IMR-90 (cell line): ENCODE measurements at regions not wholly inside any gene's neighbourhood (a gene's known extent, or its start where the extent isn't known, plus 50 kb on each side); places are given as distances from the start of the nearest gene placed in this dataset.

ENCODE experiments used
- ATAC-seq: fragments of 200-7000 bp; cut with Tn5 transposase; 2 replicates; pipeline ENCODE4 v1.9.1; 2020; ENCODE audit warnings: low read depth, mild to moderate bottlenecking, moderate library complexity
- BruUV-seq: library from RNA; stranded (reverse); fragments of 400-500 nt; replicated peaks from 2 replicates; lab custom pipeline; 2021; lab: Mats Ljungman, UMichigan
- CTCF ChIA-PET: fragments of 300-600 bp; formaldehyde crosslinking; extraction: SDS; loops from one replicate; lab custom pipeline; 2021; ENCODE audit warnings: antibody characterized with exemption; lab: Yijun Ruan, JAX
- POLR2A ChIA-PET: fragments of 300-600 bp; sonication (Branson Sonifier 250); formaldehyde crosslinking; loops from one replicate; lab custom pipeline; 2022; ENCODE audit warnings: antibody characterized with exemption; ENCODE audit not compliant: unreplicated experiment; lab: Charles Lee
- DNase-seq: peaks from one replicate; pipeline ENCODE4 v3.0.0; 2013
- H2AFZ ChIP-seq: replicated peaks from 2 replicates; pipeline ENCODE3; 2013; ENCODE audit warnings: low read length, mild to moderate bottlenecking; ENCODE audit not compliant: poor library complexity
- H2AK5ac ChIP-seq: 2 replicates; pipeline ENCODE4 v1.6.1; 2013; ENCODE audit warnings: low read depth, low read length, inconsistent platforms
- H2AK9ac ChIP-seq: replicated peaks from 2 replicates; pipeline ENCODE3; 2013; ENCODE audit warnings: mild to moderate bottlenecking, low read depth, low read length, moderate library complexity; ENCODE audit not compliant: poor library complexity
- H2BK120ac ChIP-seq: 2 replicates; pipeline ENCODE4 v1.6.1; 2013; ENCODE audit warnings: low read depth, low read length, inconsistent platforms
- H2BK15ac ChIP-seq: 3 replicates; pipeline ENCODE4 v1.6.1; 2013; ENCODE audit warnings: low read depth, low read length, inconsistent platforms
- H2BK20ac ChIP-seq: 2 replicates; pipeline ENCODE4 v1.6.1; 2013; ENCODE audit warnings: low read depth, mild to moderate bottlenecking, inconsistent platforms, low read length, moderate library complexity
- H2BK5ac ChIP-seq: 2 replicates; pipeline ENCODE4 v1.6.1; 2013; ENCODE audit warnings: mild to moderate bottlenecking, low read depth, low read length, inconsistent platforms; ENCODE audit not compliant: poor library complexity, severe bottlenecking
- H3K14ac ChIP-seq: replicated peaks from 2 replicates; pipeline ENCODE4 v1.6.1; 2013; ENCODE audit warnings: low read depth, low read length, inconsistent platforms
- H3K18ac ChIP-seq: 2 replicates; pipeline ENCODE4 v1.6.1; 2013; ENCODE audit warnings: low read depth, low read length, control low read depth
- H3K23ac ChIP-seq: 2 replicates; pipeline ENCODE4 v1.6.1; 2013; ENCODE audit warnings: low read depth, low read length, inconsistent platforms
- H3K27ac ChIP-seq: 2 replicates; pipeline ENCODE4 v1.5.1; 2013; ENCODE audit warnings: mild to moderate bottlenecking, control low read depth, low read length; ENCODE audit not compliant: insufficient read depth
- H3K27me3 ChIP-seq: 2 replicates; pipeline ENCODE4 v1.6.1; 2013; ENCODE audit warnings: low read length; ENCODE audit not compliant: control insufficient read depth, insufficient read depth
- H3K36me3 ChIP-seq: 2 replicates; pipeline ENCODE4 v1.6.1; 2013; ENCODE audit warnings: low read length, mixed read lengths; ENCODE audit not compliant: control insufficient read depth, insufficient read depth
- H3K4ac ChIP-seq: 2 replicates; pipeline ENCODE4 v1.6.1; 2013; ENCODE audit warnings: low read depth, low read length, inconsistent platforms
- H3K4me1 ChIP-seq: 2 replicates; pipeline ENCODE4 v1.6.1; 2013; ENCODE audit warnings: low read length, mixed read lengths; ENCODE audit not compliant: control insufficient read depth, insufficient read depth
- H3K4me2 ChIP-seq: 2 replicates; pipeline ENCODE4 v1.6.1; 2013; ENCODE audit warnings: low read depth, mild to moderate bottlenecking, control low read depth, low read length, moderate library complexity
- H3K4me3 ChIP-seq: 2 replicates; pipeline ENCODE4 v1.5.1; 2013; ENCODE audit warnings: low read depth, mild to moderate bottlenecking, control low read depth, low read length, moderate library complexity; ENCODE audit not compliant: insufficient read depth
- H3K56ac ChIP-seq: 2 replicates; pipeline ENCODE4 v1.6.1; 2013; ENCODE audit warnings: low read length, inconsistent platforms; ENCODE audit not compliant: insufficient read depth; ENCODE audit errors: extremely low read depth
- H3K79me1 ChIP-seq, 2 experiments: 2 replicates each; pipeline ENCODE4 v1.6.1; 2013; ENCODE audit warnings: low read length in 2 of 2, inconsistent platforms in 1 of 2, low read depth in 1 of 2
- H3K9ac ChIP-seq: 2 replicates; pipeline ENCODE4 v1.6.1; 2013; ENCODE audit warnings: low read depth, low read length, control low read depth
- H3K9me1 ChIP-seq: 2 replicates; pipeline ENCODE4 v1.6.1; 2013; ENCODE audit warnings: low read length, inconsistent platforms; ENCODE audit not compliant: insufficient read depth
- H3K9me3 ChIP-seq: 2 replicates; pipeline ENCODE4 v1.6.1; 2013; ENCODE audit warnings: low read length; ENCODE audit not compliant: control insufficient read depth, insufficient read depth
- H4K20me1 ChIP-seq: 2 replicates; pipeline ENCODE4 v1.6.1; 2013; ENCODE audit warnings: low read length, inconsistent platforms; ENCODE audit not compliant: insufficient read depth
- H4K5ac ChIP-seq: 2 replicates; pipeline ENCODE4 v1.6.1; 2013; ENCODE audit warnings: mild to moderate bottlenecking, low read depth, low read length, control low read depth
- H4K8ac ChIP-seq, 2 experiments: 2 replicates each; pipeline ENCODE4 v1.6.1; 2013; ENCODE audit warnings: low read depth in 2 of 2, low read length in 2 of 2, control low read depth in 1 of 2, inconsistent platforms in 1 of 2
- H4K91ac ChIP-seq: 2 replicates; pipeline ENCODE4 v1.6.1; 2013; ENCODE audit warnings: low read depth, low read length, inconsistent platforms; ENCODE audit not compliant: insufficient read depth
- BHLHE40 ChIP-seq: fragments of 150-350 bp; IDR thresholded peaks from 2 replicates; pipeline ENCODE4 v1.6.1; 2016; ENCODE audit warnings: mild to moderate bottlenecking, low read depth, low read length
- CEBPB ChIP-seq: IDR thresholded peaks from 2 replicates; pipeline ENCODE4 v1.6.1; 2012; ENCODE audit warnings: low read depth, low read length, improper control_type of control experiment
- CHD1 ChIP-seq: IDR thresholded peaks from 2 replicates; pipeline ENCODE4 v1.6.1; 2012; ENCODE audit warnings: low read depth, low read length, improper control_type of control experiment
- FOS ChIP-seq: fragments of 150-350 bp; IDR thresholded peaks from 2 replicates; pipeline ENCODE4 v1.6.1; 2016; ENCODE audit warnings: low read depth, low read length
- MAFK ChIP-seq: IDR thresholded peaks from 2 replicates; pipeline ENCODE4 v1.6.1; 2012; ENCODE audit warnings: low read depth, low read length, improper control_type of control experiment
- MAZ ChIP-seq: IDR thresholded peaks from 2 replicates; pipeline ENCODE4 v1.6.1; 2012; ENCODE audit warnings: low read depth, mild to moderate bottlenecking, low read length, improper control_type of control experiment, moderate library complexity, borderline replicate concordance
- MXI1 ChIP-seq: IDR thresholded peaks from 2 replicates; pipeline ENCODE4 v1.6.1; 2012; ENCODE audit warnings: low read depth, mild to moderate bottlenecking, low read length, moderate library complexity, borderline replicate concordance
- NFE2L2 ChIP-seq: fragments of 150-350 bp; IDR thresholded peaks from 2 replicates; pipeline ENCODE4 v1.6.1; 2016; ENCODE audit warnings: low read depth, mild to moderate bottlenecking, low read length
- POLR2A ChIP-seq: IDR thresholded peaks from 2 replicates; pipeline ENCODE4 v1.6.1; 2012; ENCODE audit warnings: mild to moderate bottlenecking, low read depth, low read length
- RAD21 ChIP-seq: IDR thresholded peaks from 2 replicates; pipeline ENCODE4 v1.6.1; 2012; ENCODE audit warnings: low read length, improper control_type of control experiment
- RCOR1 ChIP-seq: IDR thresholded peaks from 2 replicates; pipeline ENCODE4 v1.6.1; 2012; ENCODE audit warnings: mild to moderate bottlenecking, low read length, improper control_type of control experiment; ENCODE audit not compliant: insufficient replicate concordance
- RFX5 ChIP-seq: IDR thresholded peaks from 2 replicates; pipeline ENCODE4 v1.8.0; 2012; ENCODE audit warnings: low read depth, mild to moderate bottlenecking, low read length, moderate library complexity
- SMC3 ChIP-seq: fragments of 150-350 bp; IDR thresholded peaks from 2 replicates; pipeline ENCODE4 v1.6.1; 2016; ENCODE audit warnings: low read depth, mild to moderate bottlenecking, antibody characterized with exemption, low read length, moderate library complexity
- USF2 ChIP-seq: fragments of 150-350 bp; IDR thresholded peaks from 2 replicates; pipeline ENCODE4 v1.6.1; 2017; ENCODE audit warnings: mild to moderate bottlenecking, antibody characterized with exemption, low read length, low read depth
- dilution Hi-C: fragments of 300-500 bp; cut with HindIII; formaldehyde crosslinking; loops from one replicate; pipeline ENCODE4 v1.14.3; 2018; ENCODE audit warnings: low sequenced_read_pairs; ENCODE audit not compliant: unreplicated experiment
- in situ Hi-C: fragments of 300-500 bp; cut with MboI; formaldehyde crosslinking; loops from 3 replicates; pipeline ENCODE4 v1.14.3; 2019; ENCODE audit warnings: low sequenced_read_pairs, inconsistent platforms, mixed read lengths
- intact Hi-C: fragments of 100-400 bp; cut with micrococcal nuclease; formaldehyde crosslinking; loops from 2 replicates; pipeline ENCODE4 v1.10.0; 2022
- TF ChIP-seq, protein P1 (sequence below): fragments of 150-350 bp; IDR thresholded peaks from 2 replicates; pipeline ENCODE4 v1.6.1; 2016; ENCODE audit warnings: low read depth, mild to moderate bottlenecking, low read length, moderate library complexity, borderline replicate concordance
- TF ChIP-seq, protein P2 (sequence below): conservative IDR thresholded peaks from 2 replicates; pipeline ENCODE4 v1.5.1; 2012; ENCODE audit warnings: mild to moderate bottlenecking, low read depth, low read length, improper control_type of control experiment

GRCh38 chr2:172220121-172220520 lies 117.4 kb upstream of the DLX2 start:
- Histone ChIP-seq H3K9me1 (no peaks in the 10 kb centered on the region), H2BK120ac (no peak overlapping the region), H3K14ac (no peak overlapping the region), H2BK5ac (no peak overlapping the region), H3K36me3 (no peaks in the 10 kb centered on the region), H3K23ac (no peak overlapping the region), H3K79me1 (no peaks in the 10 kb centered on the region), H4K91ac (no peak overlapping the region), H3K4me3 (no peak overlapping the region), H3K27ac (no peak overlapping the region), H3K4me2 (no peak overlapping the region), H4K5ac (no peak overlapping the region), H2AK9ac (no peak overlapping the region), H2BK20ac (no peak overlapping the region), H3K4me1 (peaks cover 4% of the 10 kb centered on the region; the same call in 1 of the 2 replicates), H3K56ac (no peak overlapping the region), H4K20me1 (no peaks in the 10 kb centered on the region), H3K27me3 (no peaks in the 10 kb centered on the region), H4K8ac (no peak overlapping the region), H3K9me3 (no peaks in the 10 kb centered on the region), H3K18ac (no peak overlapping the region), H2BK15ac (no peak overlapping the region), H3K9ac (no peak overlapping the region), H2AFZ (no peak overlapping the region), H3K4ac (no peak overlapping the region), H2AK5ac (no peak overlapping the region)
- DNase-seq = no peak
- dilution Hi-C loops = no loop called here
- intact Hi-C loops = no loop called here
- ATAC-seq = no peak
- TF ChIP-seq, protein P1, sequence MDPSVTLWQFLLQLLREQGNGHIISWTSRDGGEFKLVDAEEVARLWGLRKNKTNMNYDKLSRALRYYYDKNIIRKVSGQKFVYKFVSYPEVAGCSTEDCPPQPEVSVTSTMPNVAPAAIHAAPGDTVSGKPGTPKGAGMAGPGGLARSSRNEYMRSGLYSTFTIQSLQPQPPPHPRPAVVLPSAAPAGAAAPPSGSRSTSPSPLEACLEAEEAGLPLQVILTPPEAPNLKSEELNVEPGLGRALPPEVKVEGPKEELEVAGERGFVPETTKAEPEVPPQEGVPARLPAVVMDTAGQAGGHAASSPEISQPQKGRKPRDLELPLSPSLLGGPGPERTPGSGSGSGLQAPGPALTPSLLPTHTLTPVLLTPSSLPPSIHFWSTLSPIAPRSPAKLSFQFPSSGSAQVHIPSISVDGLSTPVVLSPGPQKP = no peak
- TF ChIP-seq, protein P2, sequence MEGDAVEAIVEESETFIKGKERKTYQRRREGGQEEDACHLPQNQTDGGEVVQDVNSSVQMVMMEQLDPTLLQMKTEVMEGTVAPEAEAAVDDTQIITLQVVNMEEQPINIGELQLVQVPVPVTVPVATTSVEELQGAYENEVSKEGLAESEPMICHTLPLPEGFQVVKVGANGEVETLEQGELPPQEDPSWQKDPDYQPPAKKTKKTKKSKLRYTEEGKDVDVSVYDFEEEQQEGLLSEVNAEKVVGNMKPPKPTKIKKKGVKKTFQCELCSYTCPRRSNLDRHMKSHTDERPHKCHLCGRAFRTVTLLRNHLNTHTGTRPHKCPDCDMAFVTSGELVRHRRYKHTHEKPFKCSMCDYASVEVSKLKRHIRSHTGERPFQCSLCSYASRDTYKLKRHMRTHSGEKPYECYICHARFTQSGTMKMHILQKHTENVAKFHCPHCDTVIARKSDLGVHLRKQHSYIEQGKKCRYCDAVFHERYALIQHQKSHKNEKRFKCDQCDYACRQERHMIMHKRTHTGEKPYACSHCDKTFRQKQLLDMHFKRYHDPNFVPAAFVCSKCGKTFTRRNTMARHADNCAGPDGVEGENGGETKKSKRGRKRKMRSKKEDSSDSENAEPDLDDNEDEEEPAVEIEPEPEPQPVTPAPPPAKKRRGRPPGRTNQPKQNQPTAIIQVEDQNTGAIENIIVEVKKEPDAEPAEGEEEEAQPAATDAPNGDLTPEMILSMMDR = no peak
- no peak for TF ChIP-seq RFX5
- TF ChIP-seq CEBPB = no peak
- no peak for TF ChIP-seq FOS
- TF ChIP-seq RAD21 = no peak
- no peak for TF ChIP-seq MXI1
- TF ChIP-seq USF2 = no peak
- TF ChIP-seq NFE2L2 = no peak
- no peak for TF ChIP-seq MAZ
- no peak for TF ChIP-seq CHD1
- no peak for TF ChIP-seq RCOR1
- TF ChIP-seq POLR2A = no peak
- TF ChIP-seq BHLHE40 = no peak
- no peak for TF ChIP-seq SMC3
- TF ChIP-seq MAFK = no peak
- ChIA-PET CTCF (interaction anchor here (0.7 to 0.8 kb wide), 2 partner anchors 34 to 242 kb away, joined by 3 read pairs; no protein-coding TSS in a partner anchor), POLR2A (no interaction called here)
- in situ Hi-C loops = no loop called here
- no TSS peak for BruUV-seq
